Kidney (tissue), 13 donors: ENCODE measurements at regions not wholly inside any gene's neighbourhood (a gene's known extent, or its start where the extent isn't known, plus 50 kb on each side); places are given as distances from the start of the nearest gene placed in this dataset.

Source experiments
- DNase-seq, 5 donors: peaks; one replicate each; pipeline ENCODE4 v3.0.0-alpha.2; 2013 to 2020
- FAIRE-seq: peaks from 2 replicates; lab custom pipeline; 2012; peaks lifted over from hg19 to GRCh38; lab: Jason Lieb, UNC
- H3K27ac ChIP-seq, 2 donors: one replicate each; pipeline ENCODE4 v1.7.0; 2013; ENCODE audit warnings: low read depth in 2 of 2, low read length in 2 of 2, inconsistent platforms in 1 of 2
- H3K27me3 ChIP-seq: one replicate; pipeline ENCODE4 v1.7.1; 2013; ENCODE audit warnings: low read length, inconsistent platforms; ENCODE audit not compliant: control insufficient read depth, insufficient read depth
- H3K36me3 ChIP-seq, 3 donors: one replicate each; pipeline versions ENCODE4 v1.7.0 to v1.7.1; 2013; ENCODE audit warnings: low read length in 3 of 3, control low read depth in 1 of 3, inconsistent platforms in 1 of 3; ENCODE audit not compliant: insufficient read depth in 3 of 3, control insufficient read depth in 2 of 3
- H3K4me1 ChIP-seq, 3 donors: one replicate each; pipeline versions ENCODE4 v1.7.0 to v1.7.1; 2013; ENCODE audit warnings: low read length in 3 of 3, inconsistent platforms in 1 of 3, low read depth in 1 of 3; ENCODE audit not compliant: control insufficient read depth in 2 of 3, insufficient read depth in 2 of 3
- H3K4me3 ChIP-seq, 3 donors: one replicate each; pipeline versions ENCODE4 v1.7.0 to v1.8.1; 2013; ENCODE audit warnings: low read length in 3 of 3, control low read depth in 1 of 3, inconsistent platforms in 1 of 3
- H3K9ac ChIP-seq, 3 donors: one replicate each; pipeline versions ENCODE4 v1.7.0 to v1.7.1; 2013; ENCODE audit warnings: low read length in 3 of 3, control low read depth in 1 of 3, inconsistent platforms in 1 of 3
- H3K9me3 ChIP-seq, 3 donors: one replicate each; pipeline versions ENCODE4 v1.7.0 to v1.7.1; 2013; ENCODE audit warnings: low read length in 3 of 3, control low read depth in 1 of 3, inconsistent platforms in 1 of 3; ENCODE audit not compliant: control insufficient read depth in 2 of 3, insufficient read depth in 1 of 3
- CTCF ChIP-seq: IDR thresholded peaks from 3 replicates; pipeline ENCODE4 v1.5.1; 2012; ENCODE audit warnings: mild to moderate bottlenecking, moderate library complexity, borderline replicate concordance; ENCODE audit not compliant: insufficient read depth; ENCODE audit errors: extremely low read depth
- intact Hi-C: fragments of 100-400 bp; cut with DNase I; formaldehyde crosslinking; loops from one replicate; pipeline ENCODE4 v1.11.1; 2022
- donor health status: control.
- donor health status: control.
- donor health status: control.
- donor health status: control.
- donor health status: control.
- donor health status: DM: yes; HTN: yes; CAD: no.
- donor health status: Normal renal cell carcinoma (clear cell type).

GRCh38 chr6:137277971-137278637 lies 58.9 kb upstream of the IFNGR1 start:
- FAIRE-seq (no peak), DNase-seq (peak in 3 of 5 donors; percentile 33 to 62 (median 50))
- no peaks in the 10 kb centered on the region for H3K36me3 ChIP-seq
- intact Hi-C loops, result no loop called here
- no peaks in the 10 kb centered on the region for H3K4me1 ChIP-seq
- H3K9me3 ChIP-seq, result no peaks in the 10 kb centered on the region
- no peak overlapping the region for H3K9ac ChIP-seq
- H3K27me3 ChIP-seq, result no peaks in the 10 kb centered on the region
- no peak overlapping the region for H3K27ac ChIP-seq
- TF ChIP-seq CTCF, result no peak
- no peak overlapping the region for H3K4me3 ChIP-seq

GRCh38 chr6:137272403-137272802 lies 53.2 kb upstream of the IFNGR1 start:
- FAIRE-seq (no peak), DNase-seq (no peak)
- no peak overlapping the region for H3K9ac ChIP-seq
- TF ChIP-seq CTCF, result no peak
- no peaks in the 10 kb centered on the region for H3K36me3 ChIP-seq
- H3K27me3 ChIP-seq, result no peaks in the 10 kb centered on the region
- H3K27ac ChIP-seq, result no peak overlapping the region
- intact Hi-C loops, result no loop called here
- no peaks in the 10 kb centered on the region for H3K9me3 ChIP-seq
- no peaks in the 10 kb centered on the region for H3K4me1 ChIP-seq
- H3K4me3 ChIP-seq, result no peak overlapping the region

- H3K4me1 ChIP-seq, result no peaks in the 10 kb centered on the region
- DNase-seq (peak in 2 of 5 donors; percentile 64 to 75), FAIRE-seq (peak; percentile 95)
- no peak overlapping the region for H3K27ac ChIP-seq
- peak; percentile 86 for TF ChIP-seq CTCF
- H3K36me3 ChIP-seq, result no peaks in the 10 kb centered on the region
- H3K4me3 ChIP-seq, result no peak overlapping the region
- H3K27me3 ChIP-seq, result no peaks in the 10 kb centered on the region
- no peak overlapping the region for H3K9ac ChIP-seq
- intact Hi-C loops, result no loop called here
- no peaks in the 10 kb centered on the region for H3K9me3 ChIP-seq
Measured at GRCh38 chr6:137271245-137272183, 52.3 kb upstream of the IFNGR1 start.
